ENCODE measurements at regions not wholly inside any gene's neighbourhood (a gene's known extent, or its start where the extent isn't known, plus 50 kb on each side); places are given as distances from the start of the nearest gene placed in this dataset.

GRCh38 chr2:39608686-39609441 is 56.9 kb upstream of the TMEM178A start:
- no peak for TF ChIP-seq EZH2 (optimal IDR thresholded peaks at IDR 0.05; ENCODE audit: low read depth, low read length)
- TF ChIP-seq EZH2phosphoT487 (IDR thresholded peaks at IDR 0.05; ENCODE audit: low read length): no peak
- TF ChIP-seq CTCF (IDR thresholded peaks at IDR 0.05; ENCODE audit: low read length): no peak
- no peak overlapping the region for H2AFZ ChIP-seq (ENCODE audit: low read length)
- no peaks in the 10 kb centered on the region for H3K9me2 ChIP-seq (replicated peaks; ENCODE audit: insufficient read depth, low read length)
- H4K20me1 ChIP-seq (ENCODE audit: insufficient read depth, low read length): no peaks in the 10 kb centered on the region
- no peaks in the 10 kb centered on the region for H3K27me3 ChIP-seq (replicated peaks; ENCODE audit: insufficient read depth, low read length)
- DNase-seq: no peak
- no peak overlapping the region for H3K27ac ChIP-seq (ENCODE audit: low read length)
- H3K9me3 ChIP-seq (replicated peaks; ENCODE audit: insufficient read depth, low read length): no peaks in the 10 kb centered on the region
- no peaks in the 10 kb centered on the region for H3K36me3 ChIP-seq (replicated peaks; ENCODE audit: insufficient read depth, low read length)
- no peaks in the 10 kb centered on the region for H3K79me2 ChIP-seq (ENCODE audit: low read length)
- no peaks in the 10 kb centered on the region for H3K4me1 ChIP-seq (ENCODE audit: low read length)
- no peaks in the 10 kb centered on the region for H3F3A ChIP-seq (ENCODE audit: insufficient read depth, low read length)
- H3K4me3 ChIP-seq (ENCODE audit: low read length): no peak overlapping the region
- H3K4me2 ChIP-seq (ENCODE audit: low read depth, low read length): no peak overlapping the region
- no peak overlapping the region for H3K9ac ChIP-seq (ENCODE audit: low read length)

- no peak overlapping the region for H2AFZ ChIP-seq (ENCODE audit: low read length)
- no peak for DNase-seq
Observed at GRCh38 chr2:39609917-39610316, 55.8 kb upstream of the TMEM178A start.

GRCh38 chr2:39615675-39616074 is 50.0 kb upstream of the TMEM178A start:
- Histone ChIP-seq H3K79me2 (ENCODE audit: low read length) (no peaks in the 10 kb centered on the region), H3K9me3 (replicated peaks; ENCODE audit: insufficient read depth, low read length) (no peaks in the 10 kb centered on the region), H3K4me1 (ENCODE audit: low read length) (no peaks in the 10 kb centered on the region), H3K4me2 (ENCODE audit: low read depth, low read length) (no peak overlapping the region), H3K9ac (ENCODE audit: low read length) (no peak overlapping the region), H3K4me3 (ENCODE audit: low read length) (no peak overlapping the region), H3F3A (ENCODE audit: insufficient read depth, low read length) (no peaks in the 10 kb centered on the region), H4K20me1 (ENCODE audit: insufficient read depth, low read length) (no peaks in the 10 kb centered on the region), H3K27ac (ENCODE audit: low read length) (no peak overlapping the region), H3K27me3 (replicated peaks; ENCODE audit: insufficient read depth, low read length) (no peaks in the 10 kb centered on the region), H2AFZ (ENCODE audit: low read length) (no peak overlapping the region), H3K9me2 (replicated peaks; ENCODE audit: insufficient read depth, low read length) (no peaks in the 10 kb centered on the region), H3K36me3 (replicated peaks; ENCODE audit: insufficient read depth, low read length) (no peaks in the 10 kb centered on the region)
- TF ChIP-seq EZH2 (optimal IDR thresholded peaks at IDR 0.05; ENCODE audit: low read depth, low read length): no peak
- TF ChIP-seq EZH2phosphoT487 (IDR thresholded peaks at IDR 0.05; ENCODE audit: low read length): no peak
- no peak for DNase-seq

More at GRCh38 chr2:39609917-39610316, 55.8 kb upstream of the TMEM178A start:
- Histone ChIP-seq H3K27ac (ENCODE audit: low read length) (no peak overlapping the region), H3K4me1 (ENCODE audit: low read length) (no peaks in the 10 kb centered on the region), H3K36me3 (replicated peaks; ENCODE audit: insufficient read depth, low read length) (no peaks in the 10 kb centered on the region), H3K27me3 (replicated peaks; ENCODE audit: insufficient read depth, low read length) (no peaks in the 10 kb centered on the region), H3K9me2 (replicated peaks; ENCODE audit: insufficient read depth, low read length) (no peaks in the 10 kb centered on the region), H3K9ac (ENCODE audit: low read length) (no peak overlapping the region), H4K20me1 (ENCODE audit: insufficient read depth, low read length) (no peaks in the 10 kb centered on the region), H3K4me3 (ENCODE audit: low read length) (no peak overlapping the region), H3K4me2 (ENCODE audit: low read depth, low read length) (no peak overlapping the region), H3F3A (ENCODE audit: insufficient read depth, low read length) (no peaks in the 10 kb centered on the region), H3K9me3 (replicated peaks; ENCODE audit: insufficient read depth, low read length) (no peaks in the 10 kb centered on the region), H3K79me2 (ENCODE audit: low read length) (no peaks in the 10 kb centered on the region)
- TF ChIP-seq EZH2phosphoT487 (IDR thresholded peaks at IDR 0.05; ENCODE audit: low read length) (no peak), EZH2 (optimal IDR thresholded peaks at IDR 0.05; ENCODE audit: low read depth, low read length) (no peak), CTCF (IDR thresholded peaks at IDR 0.05; ENCODE audit: low read length) (no peak)
